ENCODE measurements at regions not wholly inside any gene's neighbourhood (a gene's known extent, or its start where the extent isn't known, plus 50 kb on each side); places are given as distances from the start of the nearest gene placed in this dataset.

- TF ChIP-seq CTCF (conservative IDR thresholded peaks at IDR 0.05; ENCODE audit: low read depth in 2 of 2) (no peak), EZH2 (IDR thresholded peaks at IDR 0.05; ENCODE audit: low read depth, unreplicated experiment) (no peak), EZH2phosphoT487 (IDR thresholded peaks at IDR 0.05; ENCODE audit: unreplicated experiment) (no peak), POLR2AphosphoS5 (IDR thresholded peaks at IDR 0.05; ENCODE audit: low read depth) (no peak), ETS1 (IDR thresholded peaks at IDR 0.05) (no peak), CREB1 (CRISPR knock-in tag; IDR thresholded peaks at IDR 0.05; ENCODE audit: low read depth) (no peak), JUNB (IDR thresholded peaks at IDR 0.05; ENCODE audit: unreplicated experiment) (no peak), REST (IDR thresholded peaks at IDR 0.05; ENCODE audit: unreplicated experiment) (no peak)
Observed at GRCh38 chr20:40287683-40288082, 401.4 kb downstream of the MAFB start.
